ENCODE measurements at regions not wholly inside any gene's neighbourhood (a gene's known extent, or its start where the extent isn't known, plus 50 kb on each side); places are given as distances from the start of the nearest gene placed in this dataset.

DNA sequence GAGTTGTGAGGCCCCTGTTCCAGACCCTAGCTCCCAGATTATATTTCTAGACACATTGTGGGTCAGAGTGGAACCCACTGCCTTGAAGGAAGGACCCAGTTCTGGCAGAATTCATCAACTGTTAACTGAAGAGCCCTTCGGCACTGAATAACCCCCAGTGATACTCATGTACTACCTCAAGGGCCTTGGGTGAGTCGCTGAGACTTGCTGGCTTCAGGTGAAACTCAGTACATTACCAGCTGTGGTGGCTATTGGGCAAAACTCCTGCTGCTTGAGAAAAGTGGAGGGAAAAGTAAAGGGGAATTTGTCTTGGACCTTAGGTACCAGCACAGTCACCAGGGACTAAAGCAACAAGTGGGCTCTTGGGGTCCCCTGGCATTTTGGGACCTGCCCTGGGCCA, 394.9 kb upstream of the EPHA3 start:
- TF ChIP-seq, protein P1, sequence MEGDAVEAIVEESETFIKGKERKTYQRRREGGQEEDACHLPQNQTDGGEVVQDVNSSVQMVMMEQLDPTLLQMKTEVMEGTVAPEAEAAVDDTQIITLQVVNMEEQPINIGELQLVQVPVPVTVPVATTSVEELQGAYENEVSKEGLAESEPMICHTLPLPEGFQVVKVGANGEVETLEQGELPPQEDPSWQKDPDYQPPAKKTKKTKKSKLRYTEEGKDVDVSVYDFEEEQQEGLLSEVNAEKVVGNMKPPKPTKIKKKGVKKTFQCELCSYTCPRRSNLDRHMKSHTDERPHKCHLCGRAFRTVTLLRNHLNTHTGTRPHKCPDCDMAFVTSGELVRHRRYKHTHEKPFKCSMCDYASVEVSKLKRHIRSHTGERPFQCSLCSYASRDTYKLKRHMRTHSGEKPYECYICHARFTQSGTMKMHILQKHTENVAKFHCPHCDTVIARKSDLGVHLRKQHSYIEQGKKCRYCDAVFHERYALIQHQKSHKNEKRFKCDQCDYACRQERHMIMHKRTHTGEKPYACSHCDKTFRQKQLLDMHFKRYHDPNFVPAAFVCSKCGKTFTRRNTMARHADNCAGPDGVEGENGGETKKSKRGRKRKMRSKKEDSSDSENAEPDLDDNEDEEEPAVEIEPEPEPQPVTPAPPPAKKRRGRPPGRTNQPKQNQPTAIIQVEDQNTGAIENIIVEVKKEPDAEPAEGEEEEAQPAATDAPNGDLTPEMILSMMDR (IDR thresholded peaks at IDR 0.05), result no peak
- TF ChIP-seq, protein P2, sequence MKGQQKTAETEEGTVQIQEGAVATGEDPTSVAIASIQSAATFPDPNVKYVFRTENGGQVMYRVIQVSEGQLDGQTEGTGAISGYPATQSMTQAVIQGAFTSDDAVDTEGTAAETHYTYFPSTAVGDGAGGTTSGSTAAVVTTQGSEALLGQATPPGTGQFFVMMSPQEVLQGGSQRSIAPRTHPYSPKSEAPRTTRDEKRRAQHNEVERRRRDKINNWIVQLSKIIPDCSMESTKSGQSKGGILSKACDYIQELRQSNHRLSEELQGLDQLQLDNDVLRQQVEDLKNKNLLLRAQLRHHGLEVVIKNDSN (CRISPR knock-in tag; IDR thresholded peaks at IDR 0.05), result no peak
- TF ChIP-seq, protein P3, sequence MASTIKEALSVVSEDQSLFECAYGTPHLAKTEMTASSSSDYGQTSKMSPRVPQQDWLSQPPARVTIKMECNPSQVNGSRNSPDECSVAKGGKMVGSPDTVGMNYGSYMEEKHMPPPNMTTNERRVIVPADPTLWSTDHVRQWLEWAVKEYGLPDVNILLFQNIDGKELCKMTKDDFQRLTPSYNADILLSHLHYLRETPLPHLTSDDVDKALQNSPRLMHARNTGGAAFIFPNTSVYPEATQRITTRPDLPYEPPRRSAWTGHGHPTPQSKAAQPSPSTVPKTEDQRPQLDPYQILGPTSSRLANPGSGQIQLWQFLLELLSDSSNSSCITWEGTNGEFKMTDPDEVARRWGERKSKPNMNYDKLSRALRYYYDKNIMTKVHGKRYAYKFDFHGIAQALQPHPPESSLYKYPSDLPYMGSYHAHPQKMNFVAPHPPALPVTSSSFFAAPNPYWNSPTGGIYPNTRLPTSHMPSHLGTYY (CRISPR knock-in tag; IDR thresholded peaks at IDR 0.05), result no peak
- TF ChIP-seq, protein P4, sequence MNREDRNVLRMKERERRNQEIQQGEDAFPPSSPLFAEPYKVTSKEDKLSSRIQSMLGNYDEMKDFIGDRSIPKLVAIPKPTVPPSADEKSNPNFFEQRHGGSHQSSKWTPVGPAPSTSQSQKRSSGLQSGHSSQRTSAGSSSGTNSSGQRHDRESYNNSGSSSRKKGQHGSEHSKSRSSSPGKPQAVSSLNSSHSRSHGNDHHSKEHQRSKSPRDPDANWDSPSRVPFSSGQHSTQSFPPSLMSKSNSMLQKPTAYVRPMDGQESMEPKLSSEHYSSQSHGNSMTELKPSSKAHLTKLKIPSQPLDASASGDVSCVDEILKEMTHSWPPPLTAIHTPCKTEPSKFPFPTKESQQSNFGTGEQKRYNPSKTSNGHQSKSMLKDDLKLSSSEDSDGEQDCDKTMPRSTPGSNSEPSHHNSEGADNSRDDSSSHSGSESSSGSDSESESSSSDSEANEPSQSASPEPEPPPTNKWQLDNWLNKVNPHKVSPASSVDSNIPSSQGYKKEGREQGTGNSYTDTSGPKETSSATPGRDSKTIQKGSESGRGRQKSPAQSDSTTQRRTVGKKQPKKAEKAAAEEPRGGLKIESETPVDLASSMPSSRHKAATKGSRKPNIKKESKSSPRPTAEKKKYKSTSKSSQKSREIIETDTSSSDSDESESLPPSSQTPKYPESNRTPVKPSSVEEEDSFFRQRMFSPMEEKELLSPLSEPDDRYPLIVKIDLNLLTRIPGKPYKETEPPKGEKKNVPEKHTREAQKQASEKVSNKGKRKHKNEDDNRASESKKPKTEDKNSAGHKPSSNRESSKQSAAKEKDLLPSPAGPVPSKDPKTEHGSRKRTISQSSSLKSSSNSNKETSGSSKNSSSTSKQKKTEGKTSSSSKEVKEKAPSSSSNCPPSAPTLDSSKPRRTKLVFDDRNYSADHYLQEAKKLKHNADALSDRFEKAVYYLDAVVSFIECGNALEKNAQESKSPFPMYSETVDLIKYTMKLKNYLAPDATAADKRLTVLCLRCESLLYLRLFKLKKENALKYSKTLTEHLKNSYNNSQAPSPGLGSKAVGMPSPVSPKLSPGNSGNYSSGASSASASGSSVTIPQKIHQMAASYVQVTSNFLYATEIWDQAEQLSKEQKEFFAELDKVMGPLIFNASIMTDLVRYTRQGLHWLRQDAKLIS (CRISPR knock-in tag; IDR thresholded peaks at IDR 0.05; ENCODE audit: borderline replicate concordance), result no peak
- TF ChIP-seq CBFB (CRISPR knock-in tag; IDR thresholded peaks at IDR 0.05; ENCODE audit: low read depth), result no peak
- TF ChIP-seq ZNF121 (CRISPR knock-in tag; IDR thresholded peaks at IDR 0.05), result no peak
- no peak for TF ChIP-seq CREB1 (CRISPR knock-in tag; IDR thresholded peaks at IDR 0.05)
- TF ChIP-seq MYBL2 (CRISPR knock-in tag; IDR thresholded peaks at IDR 0.05), result no peak

All from WTC11 (cell line).